Uterus (tissue), 2 donors: ENCODE measurements at regions not wholly inside any gene's neighbourhood (a gene's known extent, or its start where the extent isn't known, plus 50 kb on each side); places are given as distances from the start of the nearest gene placed in this dataset.

ENCODE experiments used
- POLR2A ChIP-seq, 2 donors: fragments of 450-650 bp; IDR thresholded peaks; one replicate each; pipeline ENCODE4 v1.6.1; 2016; ENCODE audit warnings: antibody characterized with exemption in 2 of 2, mild to moderate bottlenecking in 1 of 2, moderate library complexity in 1 of 2
- TF ChIP-seq, protein P1 (sequence below), 4 experiments: fragments of 200-600 bp in 2 of 4; fragments of 450-650 bp in 2 of 4; sonication (generic) in 2 of 4; IDR thresholded peaks; one replicate each; pipeline ENCODE4 v1.5.1; 2016 to 2019; ENCODE audit warnings: antibody characterized with exemption in 4 of 4, mild to moderate bottlenecking in 2 of 4, moderate library complexity in 1 of 4

DNA sequence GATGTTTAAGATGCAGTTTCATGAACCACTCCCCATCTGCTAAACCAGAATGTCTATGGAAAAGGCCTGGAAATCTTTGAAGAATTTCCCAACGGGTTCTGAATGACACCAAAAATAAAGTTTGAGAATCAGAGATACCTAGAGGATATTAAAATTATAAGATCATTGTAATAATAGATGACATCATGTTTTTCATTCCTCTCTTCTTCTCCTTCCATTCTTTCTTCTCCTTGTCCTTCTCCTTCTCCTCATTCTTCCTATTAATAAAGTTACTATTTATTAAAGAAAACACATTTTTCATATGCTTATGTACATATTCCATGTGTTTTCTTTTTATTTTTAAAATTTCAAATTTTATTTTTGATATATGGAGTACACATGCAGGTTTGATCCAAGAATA is 1449.4 kb downstream of the LRFN5 start:
- TF ChIP-seq, protein P1, sequence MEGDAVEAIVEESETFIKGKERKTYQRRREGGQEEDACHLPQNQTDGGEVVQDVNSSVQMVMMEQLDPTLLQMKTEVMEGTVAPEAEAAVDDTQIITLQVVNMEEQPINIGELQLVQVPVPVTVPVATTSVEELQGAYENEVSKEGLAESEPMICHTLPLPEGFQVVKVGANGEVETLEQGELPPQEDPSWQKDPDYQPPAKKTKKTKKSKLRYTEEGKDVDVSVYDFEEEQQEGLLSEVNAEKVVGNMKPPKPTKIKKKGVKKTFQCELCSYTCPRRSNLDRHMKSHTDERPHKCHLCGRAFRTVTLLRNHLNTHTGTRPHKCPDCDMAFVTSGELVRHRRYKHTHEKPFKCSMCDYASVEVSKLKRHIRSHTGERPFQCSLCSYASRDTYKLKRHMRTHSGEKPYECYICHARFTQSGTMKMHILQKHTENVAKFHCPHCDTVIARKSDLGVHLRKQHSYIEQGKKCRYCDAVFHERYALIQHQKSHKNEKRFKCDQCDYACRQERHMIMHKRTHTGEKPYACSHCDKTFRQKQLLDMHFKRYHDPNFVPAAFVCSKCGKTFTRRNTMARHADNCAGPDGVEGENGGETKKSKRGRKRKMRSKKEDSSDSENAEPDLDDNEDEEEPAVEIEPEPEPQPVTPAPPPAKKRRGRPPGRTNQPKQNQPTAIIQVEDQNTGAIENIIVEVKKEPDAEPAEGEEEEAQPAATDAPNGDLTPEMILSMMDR (IDR thresholded peaks at IDR 0.05) = no peak
- TF ChIP-seq POLR2A (IDR thresholded peaks at IDR 0.05) = no peak
